ENCODE measurements at regions not wholly inside any gene's neighbourhood (a gene's known extent, or its start where the extent isn't known, plus 50 kb on each side); places are given as distances from the start of the nearest gene placed in this dataset.

DNA sequence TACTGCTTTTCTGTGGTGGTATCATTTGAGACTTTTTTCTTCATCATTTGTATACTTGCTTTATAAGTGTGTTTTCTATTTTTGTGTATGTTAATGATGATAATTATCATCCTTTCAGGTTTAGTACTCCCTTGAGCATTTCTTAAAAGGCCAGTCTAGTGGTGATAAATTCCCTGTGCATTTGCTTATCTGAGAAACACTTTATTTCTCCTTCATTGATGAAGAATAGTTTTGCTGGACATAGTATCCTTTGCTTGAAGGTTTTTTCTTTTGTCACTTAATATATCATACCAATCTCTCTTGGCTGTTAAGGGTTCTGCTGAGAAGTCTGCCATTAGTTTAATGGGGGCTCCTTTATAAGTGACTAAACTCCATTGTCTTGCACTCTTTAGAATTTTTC is 123.2 kb upstream of the IRAK1BP1 start:
- TF ChIP-seq, protein P1, sequence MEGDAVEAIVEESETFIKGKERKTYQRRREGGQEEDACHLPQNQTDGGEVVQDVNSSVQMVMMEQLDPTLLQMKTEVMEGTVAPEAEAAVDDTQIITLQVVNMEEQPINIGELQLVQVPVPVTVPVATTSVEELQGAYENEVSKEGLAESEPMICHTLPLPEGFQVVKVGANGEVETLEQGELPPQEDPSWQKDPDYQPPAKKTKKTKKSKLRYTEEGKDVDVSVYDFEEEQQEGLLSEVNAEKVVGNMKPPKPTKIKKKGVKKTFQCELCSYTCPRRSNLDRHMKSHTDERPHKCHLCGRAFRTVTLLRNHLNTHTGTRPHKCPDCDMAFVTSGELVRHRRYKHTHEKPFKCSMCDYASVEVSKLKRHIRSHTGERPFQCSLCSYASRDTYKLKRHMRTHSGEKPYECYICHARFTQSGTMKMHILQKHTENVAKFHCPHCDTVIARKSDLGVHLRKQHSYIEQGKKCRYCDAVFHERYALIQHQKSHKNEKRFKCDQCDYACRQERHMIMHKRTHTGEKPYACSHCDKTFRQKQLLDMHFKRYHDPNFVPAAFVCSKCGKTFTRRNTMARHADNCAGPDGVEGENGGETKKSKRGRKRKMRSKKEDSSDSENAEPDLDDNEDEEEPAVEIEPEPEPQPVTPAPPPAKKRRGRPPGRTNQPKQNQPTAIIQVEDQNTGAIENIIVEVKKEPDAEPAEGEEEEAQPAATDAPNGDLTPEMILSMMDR (conservative IDR thresholded peaks at IDR 0.05), result no peak
- no peak for TF ChIP-seq EZH2 (IDR thresholded peaks at IDR 0.05; ENCODE audit: low read depth)

Data from PC-9 (cell line).